AG04449 (cell line): ENCODE measurements at regions not wholly inside any gene's neighbourhood (a gene's known extent, or its start where the extent isn't known, plus 50 kb on each side); places are given as distances from the start of the nearest gene placed in this dataset.

ENCODE experiments used
- CTCF ChIA-PET: fragments of 350-600 bp; formaldehyde crosslinking; extraction: SDS; loops from one replicate; lab custom pipeline; 2021; ENCODE audit warnings: antibody characterized with exemption; lab: Yijun Ruan, JAX
- POLR2A ChIA-PET: fragments of 400-600, 350-600 bp; formaldehyde crosslinking; extraction: SDS; loops from one replicate; lab custom pipeline; 2020; ENCODE audit warnings: antibody characterized with exemption, inconsistent platforms; lab: Yijun Ruan, JAX
- DNase-seq: peaks from one replicate; pipeline ENCODE4 v3.0.0-alpha.2; 2010; ENCODE audit warnings: low read depth, low spot score
- H3K4me3 ChIP-seq: 2 replicates; pipeline ENCODE4 v1.5.1; 2011; ENCODE audit warnings: low read depth, mild to moderate bottlenecking, control low read depth, low read length
- TF ChIP-seq, protein P1 (sequence below): IDR thresholded peaks from one replicate; pipeline ENCODE4 v1.5.1; 2011; ENCODE audit warnings: mild to moderate bottlenecking, moderate library complexity, low read length, control low read depth, inconsistent platforms; ENCODE audit not compliant: insufficient read depth; ENCODE audit errors: missing control alignments

DNA sequence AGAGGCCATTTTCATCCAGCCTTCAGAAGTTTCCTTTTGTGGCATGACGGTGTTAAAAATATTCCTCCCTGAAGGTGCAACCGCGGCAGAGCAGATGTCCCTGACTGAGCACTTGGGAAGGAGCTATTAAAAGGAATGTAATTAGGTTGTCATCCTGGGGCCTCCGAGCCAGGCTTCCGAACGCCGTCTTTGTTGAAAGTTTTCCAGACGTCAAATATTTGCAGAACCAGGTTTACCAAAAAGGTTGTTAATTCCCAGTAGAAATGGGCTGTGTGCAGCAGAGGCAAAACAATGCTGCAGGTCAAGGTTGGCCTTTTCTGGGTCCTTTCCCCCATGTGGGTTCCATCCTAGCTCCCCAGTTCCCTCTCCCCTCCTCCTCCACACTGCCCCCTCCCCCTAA lies 88.8 kb upstream of the CALM2 start:
- TF ChIP-seq, protein P1, sequence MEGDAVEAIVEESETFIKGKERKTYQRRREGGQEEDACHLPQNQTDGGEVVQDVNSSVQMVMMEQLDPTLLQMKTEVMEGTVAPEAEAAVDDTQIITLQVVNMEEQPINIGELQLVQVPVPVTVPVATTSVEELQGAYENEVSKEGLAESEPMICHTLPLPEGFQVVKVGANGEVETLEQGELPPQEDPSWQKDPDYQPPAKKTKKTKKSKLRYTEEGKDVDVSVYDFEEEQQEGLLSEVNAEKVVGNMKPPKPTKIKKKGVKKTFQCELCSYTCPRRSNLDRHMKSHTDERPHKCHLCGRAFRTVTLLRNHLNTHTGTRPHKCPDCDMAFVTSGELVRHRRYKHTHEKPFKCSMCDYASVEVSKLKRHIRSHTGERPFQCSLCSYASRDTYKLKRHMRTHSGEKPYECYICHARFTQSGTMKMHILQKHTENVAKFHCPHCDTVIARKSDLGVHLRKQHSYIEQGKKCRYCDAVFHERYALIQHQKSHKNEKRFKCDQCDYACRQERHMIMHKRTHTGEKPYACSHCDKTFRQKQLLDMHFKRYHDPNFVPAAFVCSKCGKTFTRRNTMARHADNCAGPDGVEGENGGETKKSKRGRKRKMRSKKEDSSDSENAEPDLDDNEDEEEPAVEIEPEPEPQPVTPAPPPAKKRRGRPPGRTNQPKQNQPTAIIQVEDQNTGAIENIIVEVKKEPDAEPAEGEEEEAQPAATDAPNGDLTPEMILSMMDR, result no peak
- no peak overlapping the region for H3K4me3 ChIP-seq
- no peak for DNase-seq
- ChIA-PET POLR2A (no interaction called here), CTCF (interaction anchor here (1.0 to 2.1 kb wide), 3 partner anchors 9 to 58 kb away, joined by 3 to 10 read pairs (median 3); no protein-coding TSS in a partner anchor)

DNA sequence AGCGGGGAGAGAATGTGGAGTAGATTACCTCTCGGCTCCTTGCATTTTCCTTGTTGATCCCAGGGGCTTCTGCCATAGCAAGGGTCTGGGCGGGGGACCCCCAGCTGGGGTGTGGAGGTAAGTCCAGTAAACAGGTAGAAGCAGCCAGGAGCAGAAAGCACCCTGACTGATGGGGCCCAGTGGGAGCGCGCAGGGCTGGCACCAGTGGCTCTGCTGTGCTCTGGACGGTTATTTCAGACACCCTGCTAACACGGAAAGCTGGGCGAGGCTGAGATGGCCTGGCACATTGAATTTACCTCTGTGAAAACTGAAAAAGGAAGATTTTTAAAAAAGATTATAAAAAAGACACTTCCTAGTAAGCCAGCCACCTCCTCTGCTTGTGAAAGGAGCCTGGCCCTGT lies 88.4 kb upstream of the CALM2 start:
- no peak overlapping the region for H3K4me3 ChIP-seq
- CTCF ChIA-PET, result interaction anchor here (1.1 to 2.1 kb wide), 2 partner anchors 9 to 11 kb away, joined by 3 to 10 read pairs; no protein-coding TSS in a partner anchor
- POLR2A ChIA-PET, result no interaction called here
- DNase-seq, result no peak
- TF ChIP-seq, protein P1, result no peak

DNA sequence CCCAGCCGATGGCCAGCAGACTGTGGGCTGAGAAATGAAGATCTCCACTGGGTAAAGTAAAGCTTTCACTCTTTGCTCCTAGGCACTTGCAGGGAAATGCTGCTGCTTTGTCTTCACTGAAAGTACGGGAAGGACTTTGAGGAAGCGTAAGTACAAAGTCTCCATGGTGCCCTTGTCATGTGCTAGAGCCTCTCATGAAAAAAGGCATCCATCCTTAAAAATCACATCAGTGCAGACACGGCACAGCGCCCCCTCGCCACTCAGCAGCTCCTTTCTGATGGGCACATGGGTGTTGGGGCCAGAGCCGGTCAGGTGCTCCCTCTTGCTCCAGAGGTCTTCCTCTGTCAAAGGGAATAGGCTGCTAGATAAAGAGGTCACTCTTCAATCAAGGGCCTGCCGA lies 87.8 kb upstream of the CALM2 start:
- CTCF ChIA-PET, result interaction anchor here (1.3 to 2.1 kb wide), 2 partner anchors 10 to 15 kb away, joined by 3 to 10 read pairs; no protein-coding TSS in a partner anchor
- no peak overlapping the region for H3K4me3 ChIP-seq
- POLR2A ChIA-PET, result no interaction called here
- TF ChIP-seq, protein P1, result no peak
- DNase-seq, result no peak

DNA sequence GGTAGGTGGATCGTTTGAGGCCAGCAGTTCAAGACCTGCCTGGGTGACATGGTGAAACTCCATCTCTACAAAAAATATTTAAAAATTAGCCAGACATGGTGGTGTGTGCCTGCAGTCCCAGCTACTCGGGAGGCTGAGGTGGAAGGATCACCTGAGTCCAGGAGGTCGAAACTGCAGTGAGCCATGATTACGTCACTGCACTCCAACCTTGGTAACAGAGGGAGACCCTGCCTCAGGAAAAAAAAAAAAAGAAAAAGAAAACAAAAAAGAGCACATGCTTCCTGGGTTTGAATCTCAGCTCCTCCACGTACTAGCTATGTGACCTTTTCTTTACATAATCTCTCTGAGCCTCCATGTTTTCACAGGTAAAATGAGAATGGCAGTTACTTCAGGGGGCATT lies 86.3 kb upstream of the CALM2 start:
- ChIA-PET CTCF (interaction anchor here (5.7 kb wide), 1 partner anchor 10 kb away, joined by 48 read pairs; no protein-coding TSS in a partner anchor), POLR2A (no interaction called here)
- no peak overlapping the region for H3K4me3 ChIP-seq
- no peak for DNase-seq
- TF ChIP-seq, protein P1, result no peak

DNA sequence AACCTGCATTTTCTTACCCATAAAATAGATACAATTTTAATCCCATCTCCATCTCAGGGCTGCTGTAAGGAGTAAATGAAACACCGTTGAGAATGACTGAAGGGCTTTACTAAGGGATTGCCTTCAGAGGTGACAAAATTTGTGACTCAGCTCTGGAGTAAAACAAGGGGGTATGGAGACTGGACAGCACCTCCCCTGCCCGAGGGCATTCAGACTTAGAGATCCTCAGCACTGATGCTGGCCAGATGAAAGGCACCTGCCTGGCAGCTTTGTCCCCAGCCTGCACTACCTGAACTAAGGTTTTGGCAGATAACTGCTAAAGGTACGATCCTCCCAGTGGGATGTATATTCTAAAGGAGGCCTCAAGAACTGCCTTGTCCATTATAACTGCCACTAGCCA lies 84.7 kb upstream of the CALM2 start:
- CTCF ChIA-PET, result interaction anchor here (5.7 kb wide), 1 partner anchor 11 kb away, joined by 48 read pairs; no protein-coding TSS in a partner anchor
- POLR2A ChIA-PET, result no interaction called here

DNA sequence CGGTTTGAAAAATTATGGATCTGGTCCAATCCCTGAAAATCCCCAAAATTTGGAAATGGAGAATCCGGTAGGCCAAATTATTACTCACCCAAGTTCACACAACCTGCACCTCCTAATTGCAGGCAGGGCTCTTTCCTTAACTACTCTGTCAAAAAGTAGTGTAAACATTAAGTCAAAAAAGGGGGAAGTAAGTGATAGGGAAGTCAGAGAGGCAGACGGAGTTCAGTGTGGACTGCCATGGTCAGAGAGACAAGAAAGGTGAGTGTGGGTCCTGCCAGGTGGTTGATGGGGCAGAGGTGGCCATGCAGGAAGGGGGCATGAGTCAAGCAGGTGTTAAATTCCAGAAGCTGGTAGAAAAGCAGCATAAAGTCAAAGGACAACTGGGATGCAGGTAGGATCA lies 83.5 kb upstream of the CALM2 start:
- H3K4me3 ChIP-seq, result no peak overlapping the region
- no peak for DNase-seq
- CTCF ChIA-PET, result interaction anchor here (5.7 kb wide), 1 partner anchor 12 kb away, joined by 48 read pairs; no protein-coding TSS in a partner anchor
- POLR2A ChIA-PET, result no interaction called here
- TF ChIP-seq, protein P1, result no peak

More for the DNA sequence above, 84.7 kb upstream of the CALM2 start:
- no peak for DNase-seq
- TF ChIP-seq, protein P1, result no peak
- no peak overlapping the region for H3K4me3 ChIP-seq
